GM19238 (cell line): ENCODE measurements at regions not wholly inside any gene's neighbourhood (a gene's known extent, or its start where the extent isn't known, plus 50 kb on each side); places are given as distances from the start of the nearest gene placed in this dataset.

ENCODE experiments used
- DNase-seq: peaks from one replicate; pipeline ENCODE4 v3.0.0; 2011; ENCODE audit warnings: low spot score; ENCODE audit not compliant: insufficient read length

- no peak for DNase-seq
These were observed 327.1 kb downstream of the ZNF621 start for GRCh38 chr3:40851836-40852235.

GRCh38 chr3:40852712-40853111 is 328.0 kb downstream of the ZNF621 start:
- no peak for DNase-seq

GRCh38 chr3:40853474-40853873 is 328.7 kb downstream of the ZNF621 start:
- DNase-seq, result no peak

GRCh38 chr3:40855871-40856270 is 331.1 kb downstream of the ZNF621 start:
- no peak for DNase-seq

- no peak for DNase-seq
These were observed 333.8 kb downstream of the ZNF621 start for GRCh38 chr3:40858364-40859115.

GRCh38 chr3:40862946-40863345 is 336.4 kb upstream of the CTNNB1 start:
- no peak for DNase-seq

- no peak for DNase-seq
These were observed 335.0 kb upstream of the CTNNB1 start for GRCh38 chr3:40864146-40864782.

GRCh38 chr3:40864915-40865314 is 334.4 kb upstream of the CTNNB1 start:
- DNase-seq, result no peak

- no peak for DNase-seq
These were observed 331.5 kb upstream of the CTNNB1 start for GRCh38 chr3:40867797-40868196.

- no peak for DNase-seq
These were observed 330.3 kb upstream of the CTNNB1 start for GRCh38 chr3:40869013-40869412.

- DNase-seq, result no peak
These were observed 329.4 kb upstream of the CTNNB1 start for GRCh38 chr3:40869939-40870338.

GRCh38 chr3:40871394-40871793 is 327.9 kb upstream of the CTNNB1 start:
- no peak for DNase-seq

GRCh38 chr3:40872258-40872920 is 326.9 kb upstream of the CTNNB1 start:
- DNase-seq, result no peak

GRCh38 chr3:40873476-40873875 is 325.8 kb upstream of the CTNNB1 start:
- no peak for DNase-seq

GRCh38 chr3:40873934-40874699 is 325.2 kb upstream of the CTNNB1 start:
- DNase-seq, result no peak

- no peak for DNase-seq
These were observed 323.7 kb upstream of the CTNNB1 start for GRCh38 chr3:40875581-40875980.

GRCh38 chr3:40876009-40876408 is 323.3 kb upstream of the CTNNB1 start:
- DNase-seq, result no peak

GRCh38 chr3:40876496-40876895 is 322.8 kb upstream of the CTNNB1 start:
- DNase-seq, result no peak

- DNase-seq, result no peak
These were observed 321.5 kb upstream of the CTNNB1 start for GRCh38 chr3:40877631-40878463.

- no peak for DNase-seq
These were observed 320.8 kb upstream of the CTNNB1 start for GRCh38 chr3:40878464-40878905.

- DNase-seq, result no peak
These were observed 313.9 kb upstream of the CTNNB1 start for GRCh38 chr3:40885430-40885829.
